ENCODE measurements at regions not wholly inside any gene's neighbourhood (a gene's known extent, or its start where the extent isn't known, plus 50 kb on each side); places are given as distances from the start of the nearest gene placed in this dataset.

- no peak overlapping the region for H3K27ac Mint-ChIP-seq (ENCODE audit: unreplicated experiment)
Measured at GRCh38 chr6:45812922-45813321, 202.7 kb downstream of the CLIC5 start.

GRCh38 chr6:45808917-45809316 is 206.7 kb downstream of the CLIC5 start:
- no peak overlapping the region for H3K27ac Mint-ChIP-seq (ENCODE audit: unreplicated experiment)
- no peaks in the 10 kb centered on the region for H3K9me3 Mint-ChIP-seq (ENCODE audit: unreplicated experiment)
- H3K4me1 Mint-ChIP-seq (ENCODE audit: low read depth, unreplicated experiment): no peaks in the 10 kb centered on the region
- no peak for DNase-seq
- no peaks in the 10 kb centered on the region for H3K36me3 Mint-ChIP-seq (ENCODE audit: unreplicated experiment)
- H3K4me3 Mint-ChIP-seq (ENCODE audit: unreplicated experiment): no peak overlapping the region
- TF ChIP-seq, protein P1, sequence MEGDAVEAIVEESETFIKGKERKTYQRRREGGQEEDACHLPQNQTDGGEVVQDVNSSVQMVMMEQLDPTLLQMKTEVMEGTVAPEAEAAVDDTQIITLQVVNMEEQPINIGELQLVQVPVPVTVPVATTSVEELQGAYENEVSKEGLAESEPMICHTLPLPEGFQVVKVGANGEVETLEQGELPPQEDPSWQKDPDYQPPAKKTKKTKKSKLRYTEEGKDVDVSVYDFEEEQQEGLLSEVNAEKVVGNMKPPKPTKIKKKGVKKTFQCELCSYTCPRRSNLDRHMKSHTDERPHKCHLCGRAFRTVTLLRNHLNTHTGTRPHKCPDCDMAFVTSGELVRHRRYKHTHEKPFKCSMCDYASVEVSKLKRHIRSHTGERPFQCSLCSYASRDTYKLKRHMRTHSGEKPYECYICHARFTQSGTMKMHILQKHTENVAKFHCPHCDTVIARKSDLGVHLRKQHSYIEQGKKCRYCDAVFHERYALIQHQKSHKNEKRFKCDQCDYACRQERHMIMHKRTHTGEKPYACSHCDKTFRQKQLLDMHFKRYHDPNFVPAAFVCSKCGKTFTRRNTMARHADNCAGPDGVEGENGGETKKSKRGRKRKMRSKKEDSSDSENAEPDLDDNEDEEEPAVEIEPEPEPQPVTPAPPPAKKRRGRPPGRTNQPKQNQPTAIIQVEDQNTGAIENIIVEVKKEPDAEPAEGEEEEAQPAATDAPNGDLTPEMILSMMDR (IDR thresholded peaks at IDR 0.05; ENCODE audit: partially characterized antibody, unreplicated experiment): no peak
- no peaks in the 10 kb centered on the region for H3K27me3 Mint-ChIP-seq (ENCODE audit: unreplicated experiment)

More at GRCh38 chr6:45812922-45813321, 202.7 kb downstream of the CLIC5 start:
- no peak for DNase-seq
- Mint-ChIP-seq H3K27me3 (ENCODE audit: unreplicated experiment) (no peaks in the 10 kb centered on the region), H3K4me1 (ENCODE audit: low read depth, unreplicated experiment) (no peaks in the 10 kb centered on the region), H3K4me3 (ENCODE audit: unreplicated experiment) (no peak overlapping the region), H3K36me3 (ENCODE audit: unreplicated experiment) (peaks cover under 1% of the 10 kb centered on the region), H3K9me3 (ENCODE audit: unreplicated experiment) (no peaks in the 10 kb centered on the region)
- TF ChIP-seq, protein P1 (IDR thresholded peaks at IDR 0.05; ENCODE audit: partially characterized antibody, unreplicated experiment): no peak

GRCh38 chr6:45808042-45808645 is 207.5 kb downstream of the CLIC5 start:
- Mint-ChIP-seq H3K27ac (ENCODE audit: unreplicated experiment) (no peak overlapping the region), H3K4me1 (ENCODE audit: low read depth, unreplicated experiment) (no peaks in the 10 kb centered on the region), H3K9me3 (ENCODE audit: unreplicated experiment) (no peaks in the 10 kb centered on the region), H3K36me3 (ENCODE audit: unreplicated experiment) (no peaks in the 10 kb centered on the region), H3K4me3 (ENCODE audit: unreplicated experiment) (no peak overlapping the region), H3K27me3 (ENCODE audit: unreplicated experiment) (no peaks in the 10 kb centered on the region)
- DNase-seq: no peak
- TF ChIP-seq, protein P1 (IDR thresholded peaks at IDR 0.05; ENCODE audit: partially characterized antibody, unreplicated experiment): no peak

- TF ChIP-seq, protein P1 (IDR thresholded peaks at IDR 0.05; ENCODE audit: partially characterized antibody, unreplicated experiment): no peak
- Mint-ChIP-seq H3K27me3 (ENCODE audit: unreplicated experiment) (no peaks in the 10 kb centered on the region), H3K4me1 (ENCODE audit: low read depth, unreplicated experiment) (no peaks in the 10 kb centered on the region), H3K36me3 (ENCODE audit: unreplicated experiment) (no peaks in the 10 kb centered on the region), H3K27ac (ENCODE audit: unreplicated experiment) (no peak overlapping the region), H3K4me3 (ENCODE audit: unreplicated experiment) (no peak overlapping the region), H3K9me3 (ENCODE audit: unreplicated experiment) (no peaks in the 10 kb centered on the region)
- no peak for DNase-seq
Measured at GRCh38 chr6:45807311-45808041, 208.2 kb downstream of the CLIC5 start.

DNA sequence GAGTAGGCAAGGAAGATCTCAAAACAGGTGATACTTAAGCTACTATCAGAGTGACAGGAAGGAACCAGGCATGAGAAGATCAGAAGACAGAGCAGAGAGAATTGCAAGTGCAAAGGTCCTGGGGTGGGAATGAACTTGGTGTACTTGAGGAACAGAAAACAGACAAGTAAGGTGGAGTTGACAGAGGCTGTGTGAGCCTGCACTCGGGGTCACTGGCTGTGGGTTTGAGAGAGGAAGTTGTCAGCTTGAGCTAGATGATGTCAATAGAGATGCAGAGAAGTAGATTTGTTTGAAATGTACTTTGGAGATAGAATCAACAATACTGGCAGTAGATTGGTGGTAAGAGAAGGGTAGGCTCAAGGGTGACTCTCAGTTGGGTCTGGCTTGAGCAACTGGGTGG is 209.5 kb downstream of the CLIC5 start:
- TF ChIP-seq, protein P1 (IDR thresholded peaks at IDR 0.05; ENCODE audit: partially characterized antibody, unreplicated experiment): no peak

More for the DNA sequence above, 209.5 kb downstream of the CLIC5 start:
- H3K27ac Mint-ChIP-seq (ENCODE audit: unreplicated experiment): no peak overlapping the region
- no peaks in the 10 kb centered on the region for H3K9me3 Mint-ChIP-seq (ENCODE audit: unreplicated experiment)
- H3K4me1 Mint-ChIP-seq (ENCODE audit: low read depth, unreplicated experiment): no peaks in the 10 kb centered on the region
- no peak overlapping the region for H3K4me3 Mint-ChIP-seq (ENCODE audit: unreplicated experiment)
- no peak for DNase-seq
- no peaks in the 10 kb centered on the region for H3K27me3 Mint-ChIP-seq (ENCODE audit: unreplicated experiment)
- no peaks in the 10 kb centered on the region for H3K36me3 Mint-ChIP-seq (ENCODE audit: unreplicated experiment)

Measured in glutamatergic neuron (in vitro differentiated cells).